Smooth muscle cell (in vitro differentiated cells): ENCODE measurements at regions not wholly inside any gene's neighbourhood (a gene's known extent, or its start where the extent isn't known, plus 50 kb on each side); places are given as distances from the start of the nearest gene placed in this dataset.

Experiments
- DNase-seq: peaks from one replicate; lab custom pipeline; 2025; ENCODE audit not compliant: unreplicated experiment; lab: John Stamatoyannopoulos, UW
- H2AFZ ChIP-seq: fragments of 200-600 bp; sonication (generic); 2 replicates; pipeline ENCODE4 v1.6.0; 2016; ENCODE audit warnings: antibody characterized with exemption, low read depth, mild to moderate bottlenecking
- H3F3A ChIP-seq: fragments of 200-600 bp; sonication (generic); 2 replicates; pipeline ENCODE4 v1.6.0; 2017; ENCODE audit warnings: antibody characterized with exemption, low read depth
- H3K27ac ChIP-seq: fragments of 200-600 bp; sonication (generic); 2 replicates; pipeline ENCODE4 v1.5.1; 2016; ENCODE audit warnings: low read depth, mild to moderate bottlenecking
- H3K27me3 ChIP-seq: fragments of 200-600 bp; sonication (generic); 2 replicates; pipeline ENCODE4 v1.6.1; 2016; ENCODE audit warnings: low read depth, mild to moderate bottlenecking
- H3K36me3 ChIP-seq: fragments of 200-600 bp; sonication (generic); 2 replicates; pipeline ENCODE4 v1.5.1; 2016; ENCODE audit warnings: low read depth
- H3K4me1 ChIP-seq: fragments of 200-600 bp; sonication (generic); 2 replicates; pipeline ENCODE4 v1.5.1; 2016; ENCODE audit warnings: low read depth
- H3K4me2 ChIP-seq: fragments of 200-600 bp; sonication (generic); 2 replicates; pipeline ENCODE4 v1.6.0; 2016; ENCODE audit warnings: mild to moderate bottlenecking
- H3K4me3 ChIP-seq: fragments of 200-600 bp; sonication (generic); 2 replicates; pipeline ENCODE4 v1.5.1; 2016; ENCODE audit warnings: mild to moderate bottlenecking
- H3K79me2 ChIP-seq: fragments of 200-600 bp; sonication (generic); 2 replicates; pipeline ENCODE4 v1.6.0; 2016; ENCODE audit warnings: low read depth, mild to moderate bottlenecking
- H3K9ac ChIP-seq: fragments of 200-600 bp; sonication (generic); 2 replicates; pipeline ENCODE4 v1.6.0; 2016; ENCODE audit warnings: low read depth
- H3K9me3 ChIP-seq: fragments of 200-600 bp; sonication (generic); replicated peaks from 2 replicates; pipeline ENCODE4 v1.5.1; 2016; ENCODE audit warnings: low read depth
- H4K20me1 ChIP-seq: fragments of 200-600 bp; sonication (generic); 2 replicates; pipeline ENCODE4 v1.6.0; 2016; ENCODE audit warnings: low read depth
- CTCF ChIP-seq: fragments of 200-600 bp; sonication (generic); IDR thresholded peaks from 2 replicates; pipeline ENCODE4 v1.5.1; 2017; ENCODE audit warnings: borderline replicate concordance, mild to moderate bottlenecking, antibody characterized with exemption; ENCODE audit not compliant: insufficient read depth, poor library complexity, severe bottlenecking
- WGBS: methylation state at CpG from one replicate; pipeline ENCODE4 v1.1.7; 2016; ENCODE audit warnings: low lambda C conversion rate; 5-methylcytosine and 5-hydroxymethylcytosine counted together

- Histone ChIP-seq H3K79me2 (no peaks in the 10 kb centered on the region), H2AFZ (no peak overlapping the region), H3K9ac (no peak overlapping the region), H3K4me3 (no peak overlapping the region), H3K4me1 (no peaks in the 10 kb centered on the region), H3F3A (no peaks in the 10 kb centered on the region), H4K20me1 (no peaks in the 10 kb centered on the region), H3K4me2 (no peak overlapping the region), H3K27ac (no peak overlapping the region), H3K27me3 (no peaks in the 10 kb centered on the region), H3K9me3 (no peaks in the 10 kb centered on the region), H3K36me3 (no peaks in the 10 kb centered on the region)
- no peak for TF ChIP-seq CTCF
- DNase-seq: no peak
- 91% methylated on average over 3 of the region's 3 CpGs for WGBS
These were observed 110.3 kb upstream of the TNFAIP3 start for GRCh38 chr6:137756788-137757187.

- Histone ChIP-seq H4K20me1 (no peaks in the 10 kb centered on the region), H2AFZ (no peak overlapping the region), H3K27ac (no peak overlapping the region), H3K4me3 (no peak overlapping the region), H3K27me3 (no peaks in the 10 kb centered on the region), H3K9ac (no peak overlapping the region), H3F3A (no peaks in the 10 kb centered on the region), H3K79me2 (no peaks in the 10 kb centered on the region), H3K4me1 (no peaks in the 10 kb centered on the region), H3K4me2 (no peak overlapping the region), H3K9me3 (no peaks in the 10 kb centered on the region), H3K36me3 (no peaks in the 10 kb centered on the region)
- 92% methylated on average over 1 of the region's 1 CpG for WGBS
- TF ChIP-seq CTCF: no peak
- no peak for DNase-seq
These were observed 108.4 kb upstream of the TNFAIP3 start for GRCh38 chr6:137758661-137759060.

GRCh38 chr6:137759624-137760023, 107.4 kb upstream of the TNFAIP3 start:
- Histone ChIP-seq H4K20me1 (no peaks in the 10 kb centered on the region), H3K27ac (no peak overlapping the region), H3K79me2 (no peaks in the 10 kb centered on the region), H3K9me3 (no peaks in the 10 kb centered on the region), H3K4me3 (no peak overlapping the region), H2AFZ (no peak overlapping the region), H3K4me1 (peaks cover 1% of the 10 kb centered on the region), H3K27me3 (no peaks in the 10 kb centered on the region), H3K4me2 (no peak overlapping the region), H3K9ac (no peak overlapping the region), H3F3A (no peaks in the 10 kb centered on the region), H3K36me3 (no peaks in the 10 kb centered on the region)
- TF ChIP-seq CTCF: no peak
- no peak for DNase-seq
- WGBS: 82% methylated on average over 1 of the region's 1 CpG

- Histone ChIP-seq H4K20me1 (no peaks in the 10 kb centered on the region), H3K27ac (no peak overlapping the region), H3K9ac (no peak overlapping the region), H3K36me3 (no peaks in the 10 kb centered on the region), H3K4me1 (peaks cover 2% of the 10 kb centered on the region), H3K79me2 (no peaks in the 10 kb centered on the region), H2AFZ (no peak overlapping the region), H3F3A (no peaks in the 10 kb centered on the region), H3K27me3 (no peaks in the 10 kb centered on the region), H3K4me3 (no peak overlapping the region), H3K4me2 (no peak overlapping the region), H3K9me3 (no peaks in the 10 kb centered on the region)
- WGBS: 76% methylated on average over 1 of the region's 1 CpG
- TF ChIP-seq CTCF: no peak
- no peak for DNase-seq
These were observed 106.0 kb upstream of the TNFAIP3 start for GRCh38 chr6:137761072-137761471.
